MCF 10A (cell line): ENCODE measurements at regions not wholly inside any gene's neighbourhood (a gene's known extent, or its start where the extent isn't known, plus 50 kb on each side); places are given as distances from the start of the nearest gene placed in this dataset.

Source experiments
- BruUV-seq: library from RNA; stranded (reverse); fragments of 400-500 nt; replicated peaks from 2 replicates; lab custom pipeline; 2021; lab: Mats Ljungman, UMichigan
- CTCF ChIA-PET: fragments of 300-600 bp; sonication (Branson Sonifier 250); formaldehyde crosslinking; extraction: SDS; loops from one replicate; lab custom pipeline; 2021; ENCODE audit warnings: antibody characterized with exemption, inconsistent platforms; lab: Yijun Ruan, JAX
- POLR2A ChIA-PET: fragments of 300-600, 350-650 bp; sonication (Branson Sonifier 250); formaldehyde crosslinking; extraction: SDS; loops from one replicate; lab custom pipeline; 2020; ENCODE audit warnings: antibody characterized with exemption, inconsistent platforms; lab: Yijun Ruan, JAX
- DNase-seq: peaks from one replicate; pipeline ENCODE4 v3.0.0-alpha.2; 2018; ENCODE audit not compliant: unreplicated experiment
- H3K27ac Mint-ChIP-seq: one replicate; pipeline ENCODE4 v1.8.0; 2022; ENCODE audit warnings: mild to moderate bottlenecking, low read depth, mixed read lengths; ENCODE audit not compliant: unreplicated experiment
- H3K27me3 Mint-ChIP-seq: one replicate; pipeline ENCODE4 v1.8.0; 2022; ENCODE audit warnings: mixed read lengths; ENCODE audit not compliant: insufficient read depth, unreplicated experiment
- H3K36me3 Mint-ChIP-seq: one replicate; pipeline ENCODE4 v1.8.0; 2022; ENCODE audit warnings: mild to moderate bottlenecking, moderate library complexity, mixed read lengths; ENCODE audit not compliant: insufficient read depth, unreplicated experiment
- H3K4me1 Mint-ChIP-seq: one replicate; pipeline ENCODE4 v1.8.0; 2022; ENCODE audit warnings: mixed read lengths; ENCODE audit not compliant: insufficient read depth, unreplicated experiment
- H3K4me3 Mint-ChIP-seq: one replicate; pipeline ENCODE4 v1.8.0; 2022; ENCODE audit warnings: mild to moderate bottlenecking, moderate library complexity, mixed read lengths; ENCODE audit not compliant: unreplicated experiment
- H3K9me3 Mint-ChIP-seq: one replicate; pipeline ENCODE4 v1.8.0; 2022; ENCODE audit warnings: mixed read lengths; ENCODE audit not compliant: unreplicated experiment
- CTCF ChIP-seq: fragments of 200-600 bp; IDR thresholded peaks from one replicate; pipeline ENCODE4 v1.8.0; 2022; ENCODE audit warnings: antibody characterized with exemption, mild to moderate bottlenecking; ENCODE audit not compliant: unreplicated experiment
- intact Hi-C: fragments of 100-400 bp; cut with micrococcal nuclease; formaldehyde crosslinking; loops from 2 replicates; pipeline ENCODE4 v1.14.1; 2022

- H3K36me3 Mint-ChIP-seq = peaks cover 6% of the 10 kb centered on the region
- ChIA-PET POLR2A (no interaction called here), CTCF (interaction anchor here (0.7 kb wide), 1 partner anchor 1902 kb away, joined by 4 read pairs; no protein-coding TSS in a partner anchor)
- peaks cover 8% of the 10 kb centered on the region for H3K9me3 Mint-ChIP-seq
- no peak overlapping the region for H3K27ac Mint-ChIP-seq
- H3K4me3 Mint-ChIP-seq = no peak overlapping the region
- no peak for DNase-seq
- peaks cover 26% of the 10 kb centered on the region for H3K4me1 Mint-ChIP-seq
- BruUV-seq = no TSS peak
- intact Hi-C loops = no loop called here
- H3K27me3 Mint-ChIP-seq = no peaks in the 10 kb centered on the region
- no peak for TF ChIP-seq CTCF
These were observed 312.5 kb upstream of the MEX3C start for GRCh38 chr18:51510020-51510419.

GRCh38 chr18:51513517-51513916 is 316.0 kb upstream of the MEX3C start:
- DNase-seq = peak; percentile 86
- ChIA-PET CTCF (interaction anchor here (0.6 to 1.5 kb wide), 7 partner anchors 23 to 320 kb away, joined by 3 to 5 read pairs (median 3); no protein-coding TSS in a partner anchor), POLR2A (interaction anchor here (0.6 to 1.9 kb wide), 11 partner anchors 9 to 833 kb away, joined by 3 to 9 read pairs (median 5); partner anchors contain the start of genes ME2 and MEX3C)
- BruUV-seq = no TSS peak
- H3K27ac Mint-ChIP-seq = peak overlapping the region; percentile 72
- intact Hi-C loops = loop anchor here (2.0 kb wide), 1 partner anchor 17 kb away; no protein-coding TSS in a partner anchor
- H3K36me3 Mint-ChIP-seq = peaks cover 6% of the 10 kb centered on the region
- H3K27me3 Mint-ChIP-seq = no peaks in the 10 kb centered on the region
- H3K9me3 Mint-ChIP-seq = peaks cover 8% of the 10 kb centered on the region
- no peak overlapping the region for H3K4me3 Mint-ChIP-seq
- no peak for TF ChIP-seq CTCF
- peaks cover 26% of the 10 kb centered on the region for H3K4me1 Mint-ChIP-seq

GRCh38 chr18:51514128-51514527 is 316.6 kb upstream of the MEX3C start:
- Mint-ChIP-seq H3K27me3 (no peaks in the 10 kb centered on the region), H3K9me3 (peaks cover 8% of the 10 kb centered on the region), H3K4me1 (peaks cover 26% of the 10 kb centered on the region), H3K27ac (peak overlapping the region; percentile 72), H3K4me3 (no peak overlapping the region), H3K36me3 (peaks cover 6% of the 10 kb centered on the region)
- BruUV-seq = TSS peak; percentile 52
- ChIA-PET CTCF (interaction anchor here (0.6 to 1.5 kb wide), 5 partner anchors 22 to 236 kb away, joined by 3 to 5 read pairs (median 3); no protein-coding TSS in a partner anchor), POLR2A (interaction anchor here (0.6 to 1.9 kb wide), 14 partner anchors 8 to 833 kb away, joined by 3 to 9 read pairs (median 4); partner anchors contain the start of gene ME2)
- no peak for TF ChIP-seq CTCF
- intact Hi-C loops = no loop called here
- DNase-seq = peak; percentile 59

- Mint-ChIP-seq H3K27ac (no peak overlapping the region), H3K9me3 (peaks cover under 1% of the 10 kb centered on the region), H3K36me3 (peaks cover 6% of the 10 kb centered on the region), H3K4me3 (no peak overlapping the region), H3K27me3 (no peaks in the 10 kb centered on the region), H3K4me1 (peaks cover 46% of the 10 kb centered on the region)
- no peak for TF ChIP-seq CTCF
- BruUV-seq = no TSS peak
- ChIA-PET POLR2A (no interaction called here), CTCF (no interaction called here)
- intact Hi-C loops = no loop called here
- no peak for DNase-seq
These were observed 319.1 kb upstream of the MEX3C start for GRCh38 chr18:51516478-51517038.
